GM21723 (cell line): ENCODE measurements at regions not wholly inside any gene's neighbourhood (a gene's known extent, or its start where the extent isn't known, plus 50 kb on each side); places are given as distances from the start of the nearest gene placed in this dataset.

ENCODE experiments used
- ATAC-seq: cut with Tn5 transposase; IDR thresholded peaks from one replicate; pipeline ENCODE4 v1.9.1; 2021; ENCODE audit warnings: mild to moderate bottlenecking, moderate library complexity; ENCODE audit not compliant: unreplicated experiment

DNA sequence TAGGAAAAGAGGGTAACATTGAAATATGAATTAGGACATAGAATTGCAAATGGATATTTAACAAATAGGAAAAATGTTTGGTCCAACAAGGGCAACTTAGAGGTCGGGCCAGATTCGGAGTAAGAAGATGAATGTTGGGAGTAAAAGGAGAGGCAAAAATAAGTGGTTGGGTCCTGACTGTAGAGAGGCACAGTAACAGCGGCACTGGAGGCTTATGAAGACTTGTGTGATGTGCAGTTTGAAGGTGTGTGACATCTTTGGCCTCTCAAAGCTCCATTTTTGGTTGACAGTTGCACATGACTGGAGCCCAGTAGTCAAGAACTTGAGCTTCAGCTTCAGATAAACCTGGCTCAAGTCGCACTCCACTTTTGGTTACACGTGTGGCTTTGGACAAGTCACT lies 109.9 kb upstream of the PAXBP1 start:
- no peak for ATAC-seq

DNA sequence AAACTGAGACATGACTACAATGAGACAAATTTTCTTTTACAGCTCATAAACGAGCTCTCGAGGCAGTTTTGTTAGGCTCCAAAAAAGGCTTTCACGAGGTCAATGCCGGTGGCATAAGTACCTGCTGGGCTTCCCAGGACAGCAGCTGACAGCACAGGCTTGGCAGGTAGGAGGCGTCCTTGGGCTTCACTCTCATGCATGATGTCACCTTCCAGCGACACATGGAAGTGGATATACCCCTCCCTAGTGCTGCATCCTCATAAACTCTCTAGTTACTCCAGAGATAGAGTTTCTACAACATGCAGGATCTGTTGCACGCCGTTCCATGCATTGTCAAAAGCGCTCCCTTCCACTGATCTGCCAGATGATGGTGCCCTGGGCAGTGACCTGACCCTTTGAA lies 112.5 kb upstream of the PAXBP1 start:
- ATAC-seq = no peak

DNA sequence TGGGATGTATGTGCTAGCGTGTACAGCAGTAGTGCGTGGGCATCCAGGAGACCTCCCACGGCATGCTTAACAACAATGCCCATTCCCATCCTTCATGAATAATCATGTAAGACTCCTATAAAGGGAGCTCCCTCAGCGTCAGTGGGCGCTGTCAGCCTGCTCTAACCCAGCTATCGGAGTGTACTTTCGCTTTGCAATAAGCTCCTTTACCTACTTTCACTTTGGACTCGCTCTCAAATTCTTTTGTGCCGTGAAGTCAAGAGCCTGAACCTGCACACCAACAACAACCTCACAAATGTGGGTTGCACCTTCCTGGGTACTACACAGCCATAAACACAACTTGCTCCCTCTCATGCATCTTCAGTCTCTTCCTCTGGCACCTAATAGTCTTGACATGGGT lies 114.8 kb upstream of the PAXBP1 start:
- no peak for ATAC-seq

DNA sequence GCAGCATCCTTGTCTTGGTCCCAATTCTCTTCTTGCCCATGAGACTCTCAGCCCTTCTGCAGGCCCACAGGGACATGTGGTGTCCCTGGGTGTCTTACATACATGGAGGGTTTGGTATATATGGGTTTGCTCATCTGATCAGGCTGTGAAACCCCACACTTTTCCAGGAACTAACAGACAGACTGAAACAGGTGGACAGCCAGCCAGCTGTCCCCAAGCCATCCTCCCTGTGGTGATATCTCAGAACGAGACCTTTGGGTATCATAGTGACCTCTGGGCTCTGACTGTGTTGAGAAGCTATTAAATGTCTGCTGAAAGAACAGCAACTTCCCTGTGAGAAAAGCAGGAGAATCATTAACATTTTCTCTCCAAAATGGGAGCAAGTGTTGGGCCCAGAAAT lies 115.5 kb upstream of the PAXBP1 start:
- ATAC-seq = no peak

DNA sequence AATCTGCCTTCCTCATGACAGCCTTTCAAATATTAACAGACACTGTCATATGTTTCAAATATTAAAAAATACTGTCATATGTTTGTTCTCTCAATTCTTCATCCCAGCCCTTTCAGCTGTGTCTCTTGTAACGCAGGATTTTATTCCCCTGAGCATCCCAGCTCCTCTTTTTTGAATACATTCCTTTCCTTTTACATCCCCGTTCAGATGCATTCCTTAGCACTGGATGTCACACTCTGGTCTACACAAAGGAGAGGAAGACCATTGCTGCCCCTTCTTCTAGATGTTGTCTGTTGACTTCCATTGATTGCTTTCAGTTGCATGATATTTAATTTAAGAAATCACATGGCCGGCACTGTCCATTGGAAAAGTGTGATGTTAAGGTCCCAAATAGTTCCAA lies 117.4 kb upstream of the PAXBP1 start:
- ATAC-seq = no peak

DNA sequence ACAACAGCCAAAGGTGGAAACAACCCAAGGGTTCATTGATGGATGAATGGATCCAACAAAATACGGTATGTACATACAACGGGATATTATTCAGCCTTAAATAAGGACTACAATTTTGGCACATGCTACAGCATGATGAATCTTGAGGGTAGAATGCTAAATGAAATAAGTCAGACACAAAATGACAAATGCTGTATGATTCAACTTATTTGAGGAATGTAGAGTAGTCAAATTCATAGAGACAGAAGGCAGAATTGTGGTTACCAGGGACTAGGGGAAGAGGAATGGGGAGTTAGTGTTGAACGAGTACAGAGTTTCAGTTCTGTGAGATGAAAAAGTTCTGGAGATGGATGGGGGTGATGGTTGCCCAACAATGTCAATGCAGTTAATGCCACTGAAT lies 118.0 kb upstream of the PAXBP1 start:
- ATAC-seq = no peak

DNA sequence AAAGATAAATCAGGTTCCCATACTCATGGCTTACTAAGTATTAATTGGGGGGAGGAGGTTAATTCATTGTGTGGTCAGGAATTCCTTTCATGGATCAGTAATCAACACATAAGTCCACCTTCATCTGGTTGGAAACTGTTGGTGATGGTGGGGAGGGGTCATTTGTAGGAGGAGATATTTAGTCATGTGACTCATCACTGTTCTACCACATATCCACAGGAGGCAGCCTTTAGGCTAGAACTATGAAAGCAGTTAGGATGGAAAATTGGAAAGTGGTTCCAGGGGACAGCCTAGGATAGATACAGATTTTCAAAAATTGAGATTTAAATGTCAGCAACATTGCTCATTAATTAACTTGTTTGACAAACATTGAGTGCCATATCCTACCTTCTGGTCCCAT lies 122.8 kb upstream of the PAXBP1 start:
- ATAC-seq = no peak

DNA sequence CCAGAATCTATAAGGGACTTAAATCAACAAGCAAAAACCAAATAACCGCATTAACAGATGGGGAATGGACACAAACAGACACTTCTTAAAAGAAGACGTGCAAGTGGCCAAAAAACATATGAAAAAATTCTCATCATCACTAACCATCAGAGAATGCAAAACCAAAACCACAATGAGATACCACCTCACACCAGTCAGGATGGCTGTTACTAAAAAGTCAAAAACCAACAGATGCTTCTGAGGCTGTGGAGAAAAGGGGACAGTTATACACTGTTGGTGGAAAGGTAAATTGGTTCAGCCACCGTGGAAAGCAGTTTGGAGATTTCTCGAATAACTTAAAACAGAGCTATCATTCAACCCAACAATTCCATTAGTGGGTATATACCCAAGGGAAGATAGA lies 124.9 kb upstream of the OLIG2 start:
- ATAC-seq = no peak

DNA sequence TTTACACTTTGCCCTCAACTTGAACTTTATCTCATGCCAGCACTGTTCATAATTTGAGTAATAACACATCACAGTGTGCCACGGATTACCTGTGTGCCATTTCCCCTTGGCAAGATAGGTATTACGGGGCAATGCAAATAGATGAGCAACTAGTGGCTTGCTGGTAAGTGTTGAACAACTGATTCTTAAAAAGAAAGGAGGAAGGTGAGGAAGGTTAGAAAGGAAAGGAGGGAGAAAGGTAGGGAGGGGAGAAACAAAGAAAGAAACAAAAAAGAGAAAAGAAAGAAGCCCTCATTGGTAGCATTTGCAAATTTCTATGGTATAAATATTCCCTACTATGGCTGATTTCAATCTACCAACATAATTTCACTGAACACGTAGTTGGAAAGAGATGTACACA lies 118.2 kb upstream of the OLIG2 start:
- ATAC-seq = no peak

DNA sequence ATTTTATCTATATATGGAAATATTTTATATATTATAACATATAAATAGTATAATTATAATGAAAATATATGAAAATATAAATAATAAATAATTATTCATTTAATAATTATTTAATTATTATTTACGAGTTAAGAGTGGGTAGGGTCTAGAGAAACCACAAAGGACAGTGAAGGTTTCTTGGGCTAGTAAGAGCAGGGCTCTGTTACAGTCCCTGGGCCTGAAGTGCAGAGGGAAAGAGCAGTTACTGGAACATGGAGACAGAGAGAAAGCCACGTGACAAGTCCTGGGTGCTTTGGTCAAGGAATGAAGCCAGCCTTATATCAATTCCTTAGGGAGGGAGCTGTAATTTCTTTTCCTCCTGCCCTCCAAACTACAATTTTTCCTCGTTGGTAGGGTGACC lies 117.2 kb upstream of the OLIG2 start:
- no peak for ATAC-seq

DNA sequence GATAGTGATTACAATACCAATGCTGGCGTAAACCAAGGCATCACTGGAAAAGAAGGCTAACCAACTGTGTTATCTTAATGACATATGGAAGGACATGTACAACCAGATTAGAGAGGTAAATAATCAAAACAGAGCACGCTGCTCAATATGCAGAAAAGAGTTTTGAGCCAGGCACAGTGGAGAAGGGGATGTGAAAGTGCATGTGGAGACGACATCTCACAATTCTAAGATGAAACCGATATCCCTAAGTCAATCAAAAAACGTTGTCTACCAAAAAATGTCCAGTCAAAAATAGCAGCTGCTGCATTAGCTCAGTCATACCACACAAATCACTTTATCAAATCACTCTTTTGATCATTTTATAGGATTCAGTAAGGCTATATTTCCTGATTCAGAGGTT lies 116.3 kb upstream of the OLIG2 start:
- no peak for ATAC-seq

DNA sequence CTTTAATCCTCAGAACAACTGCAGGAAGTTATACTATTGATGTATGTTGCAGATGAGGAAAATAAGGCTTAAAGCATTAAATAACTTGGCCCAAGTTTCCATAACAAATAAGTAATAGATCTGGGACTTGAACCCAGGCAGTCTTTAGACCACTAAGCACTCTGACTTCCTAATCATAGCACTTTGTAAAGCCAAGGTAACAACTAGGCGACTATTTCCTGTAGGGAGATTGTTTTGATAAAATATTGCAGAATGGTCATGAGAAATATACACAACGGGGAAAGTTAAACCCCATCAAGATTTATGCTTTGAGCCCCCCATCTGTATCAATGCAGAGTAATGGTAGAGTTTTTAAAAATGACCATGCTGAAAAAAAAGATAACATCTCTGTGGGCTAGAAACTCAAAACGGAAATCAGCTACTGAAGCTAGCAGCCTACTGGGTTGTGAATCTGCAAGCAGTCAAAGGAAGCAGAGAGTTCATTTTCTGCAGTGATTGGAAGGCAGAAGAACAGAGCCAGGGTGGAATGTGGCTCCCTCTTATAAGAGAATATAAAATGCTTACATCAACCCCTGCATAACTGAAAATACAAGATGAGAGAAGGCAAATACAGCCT lies 111.2 kb upstream of the OLIG2 start:
- no peak for ATAC-seq

DNA sequence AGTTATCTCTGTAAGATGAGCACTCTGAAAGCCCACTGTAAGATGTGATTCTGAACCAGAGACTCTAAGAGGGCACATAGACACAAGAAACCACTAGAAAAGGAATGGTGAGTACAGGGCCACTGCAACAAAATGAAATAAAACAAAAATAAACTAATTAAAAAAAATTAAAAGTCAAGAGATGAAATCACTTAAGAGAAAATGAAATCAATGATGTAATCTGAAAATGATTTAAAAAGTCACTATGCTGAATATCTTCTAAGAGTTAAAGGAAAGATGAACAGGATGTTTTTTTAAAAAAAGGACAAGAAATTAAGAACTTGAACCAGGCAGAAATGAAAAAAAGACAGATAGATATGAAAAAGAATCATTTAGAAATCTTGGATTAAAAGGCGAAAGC lies 110.6 kb upstream of the OLIG2 start:
- ATAC-seq = no peak

DNA sequence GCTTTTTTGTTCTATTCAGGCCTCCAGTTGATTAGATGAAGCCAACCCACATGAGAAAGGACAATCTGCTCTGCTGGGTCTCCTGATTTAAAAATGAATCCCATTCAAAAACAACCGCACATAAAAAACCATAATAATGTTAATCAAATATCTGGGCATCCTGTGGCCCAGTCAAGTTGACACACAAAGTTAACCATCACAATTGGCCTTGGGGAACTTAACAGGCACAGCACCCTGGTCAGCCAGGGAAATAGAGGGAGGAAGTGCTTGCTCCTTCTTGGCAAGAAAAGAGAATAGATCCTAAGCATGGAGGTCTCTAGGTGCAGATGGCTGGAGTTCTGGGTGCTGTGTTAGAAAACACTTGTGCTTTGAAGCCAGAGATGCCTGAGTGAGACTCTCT lies 109.6 kb upstream of the OLIG2 start:
- no peak for ATAC-seq

DNA sequence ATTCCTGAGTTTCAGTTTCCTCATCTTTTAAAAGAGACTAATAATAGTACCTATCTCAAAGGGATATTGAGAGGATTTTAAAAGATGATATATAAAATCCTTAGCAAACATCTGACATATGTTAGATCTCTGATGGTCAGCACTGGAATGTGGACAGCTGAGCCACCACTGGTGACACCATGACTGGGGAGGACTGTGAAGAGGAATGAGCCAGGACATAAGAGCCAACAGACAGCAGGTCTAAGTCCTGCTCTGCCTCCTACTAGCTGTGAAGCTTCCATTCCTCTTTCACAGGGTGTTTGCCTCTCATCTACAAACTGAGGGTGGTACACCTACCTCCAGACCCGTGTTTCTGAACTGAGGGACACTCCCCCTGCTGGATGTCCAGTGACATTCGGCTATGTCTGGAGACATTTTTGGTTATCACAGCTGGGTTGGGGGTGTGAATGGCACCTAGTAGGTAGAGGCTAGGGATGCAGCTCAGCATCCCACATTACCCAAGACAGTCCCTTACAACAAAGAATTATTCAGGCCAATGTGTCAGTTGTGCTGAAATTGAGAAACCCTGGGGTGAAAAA lies 109.1 kb upstream of the OLIG2 start:
- no peak for ATAC-seq

DNA sequence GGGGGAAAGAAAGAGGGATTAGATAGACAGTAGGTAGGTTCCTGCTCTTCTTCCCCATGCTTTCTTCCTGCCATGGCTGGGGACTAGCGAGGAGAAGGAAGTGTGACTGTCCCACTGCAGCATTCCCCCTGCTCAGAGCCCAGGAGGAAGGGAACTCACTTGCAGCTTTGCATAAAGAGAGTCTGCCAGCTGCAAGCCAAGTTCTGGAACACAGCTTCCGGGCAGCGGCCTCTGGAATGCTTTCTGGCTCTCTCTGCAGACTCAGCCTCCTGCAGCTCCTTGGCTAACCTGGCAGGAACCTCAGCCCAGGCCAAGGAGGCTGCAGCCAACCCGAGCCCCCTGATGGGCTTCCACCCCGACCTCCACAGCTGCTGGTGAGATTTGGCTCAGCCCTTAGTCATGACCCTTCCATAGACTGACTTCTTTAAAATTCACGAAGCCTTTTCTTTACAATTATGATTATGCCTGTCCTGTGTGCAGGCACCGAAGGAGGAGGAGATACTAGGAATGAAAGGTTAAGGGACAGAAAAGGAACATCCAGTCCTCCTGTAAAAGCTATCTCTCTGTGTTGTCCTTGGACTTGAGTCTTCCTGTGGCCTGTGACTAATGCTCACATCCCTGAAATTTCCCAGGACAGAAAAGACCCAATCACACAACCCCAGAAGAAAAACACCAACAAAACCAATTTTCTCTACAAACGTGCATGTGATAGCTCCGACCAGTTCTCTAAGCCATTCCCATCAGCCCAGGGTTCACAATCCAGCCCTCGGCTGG lies 108.2 kb upstream of the OLIG2 start:
- no peak for ATAC-seq

DNA sequence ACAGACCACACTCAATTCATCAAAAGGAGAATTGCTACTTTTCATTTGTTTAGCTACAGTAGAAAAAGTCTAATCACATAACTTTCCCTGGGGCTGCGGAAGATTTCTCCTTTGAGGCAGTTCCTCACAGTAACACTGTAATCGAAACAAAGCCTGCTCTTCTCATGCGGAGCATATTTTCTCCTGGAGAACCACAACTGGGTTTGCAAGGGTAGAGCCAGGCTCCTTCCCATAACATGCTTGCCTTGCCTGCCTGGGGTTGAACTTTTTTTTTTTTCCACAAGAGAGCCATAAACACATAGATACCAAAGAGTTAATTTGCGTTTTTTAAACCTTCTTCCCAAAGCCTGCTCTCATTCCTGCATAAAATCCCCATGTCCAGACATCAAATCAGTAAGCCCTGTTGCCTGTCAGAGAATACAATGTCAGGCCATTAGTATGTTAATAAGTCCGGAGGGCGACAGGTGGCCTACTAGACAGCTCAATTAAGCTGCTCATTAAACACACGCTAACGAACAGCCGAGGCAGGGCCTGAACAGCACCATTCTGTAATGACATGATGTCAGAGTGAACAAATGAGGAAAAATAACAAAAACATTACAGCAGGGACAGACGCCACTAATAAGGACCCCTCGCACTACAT lies 107.1 kb upstream of the OLIG2 start:
- ATAC-seq = no peak

DNA sequence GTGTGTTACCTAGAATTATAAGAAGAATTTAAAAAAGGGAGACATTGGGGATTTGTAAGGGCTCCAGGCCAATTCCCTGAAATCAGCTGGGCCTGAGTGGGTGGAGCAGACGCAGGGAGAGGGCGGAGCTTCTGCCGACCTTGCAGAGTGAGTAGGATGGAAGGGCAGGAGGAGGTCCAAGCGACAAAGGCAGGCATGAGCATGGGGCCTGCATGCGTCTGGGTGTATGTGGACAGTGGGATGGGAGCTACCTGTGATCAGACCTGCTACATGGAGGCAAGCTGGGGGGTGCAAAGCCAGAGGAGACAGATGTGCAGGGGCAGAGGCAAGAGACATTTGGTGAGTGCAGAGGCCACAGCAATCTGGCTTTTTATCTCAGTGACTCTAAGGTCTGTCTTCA lies 105.3 kb upstream of the OLIG2 start:
- ATAC-seq = no peak

DNA sequence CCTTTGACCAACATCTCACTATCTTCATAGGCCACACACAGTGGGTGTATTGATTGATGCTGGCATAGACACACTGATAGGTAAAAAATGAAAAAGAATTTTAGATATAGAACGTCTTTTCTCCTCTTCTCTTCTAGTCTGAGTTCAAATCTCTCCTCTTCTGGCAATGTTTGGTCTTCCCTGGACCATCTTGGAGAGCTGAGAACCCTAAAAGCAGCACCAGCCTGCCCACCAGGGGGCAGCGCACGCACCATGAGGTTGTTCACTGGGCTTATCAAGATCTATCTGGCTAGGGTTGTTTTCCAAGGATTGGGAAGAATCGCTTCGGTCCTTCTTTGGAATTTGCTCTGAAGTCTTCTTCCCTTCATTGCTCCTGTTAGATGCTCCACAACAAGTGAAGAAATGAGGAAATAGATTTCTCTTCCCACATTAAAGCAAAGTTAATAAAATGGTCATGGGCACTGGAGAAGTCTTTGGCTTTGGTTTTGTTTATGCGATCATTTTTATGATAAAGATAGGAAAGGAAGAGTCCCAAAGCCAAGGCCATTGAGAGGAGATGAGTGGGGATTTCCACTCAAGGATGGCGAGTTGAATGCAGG lies 104.0 kb upstream of the OLIG2 start:
- ATAC-seq = no peak

DNA sequence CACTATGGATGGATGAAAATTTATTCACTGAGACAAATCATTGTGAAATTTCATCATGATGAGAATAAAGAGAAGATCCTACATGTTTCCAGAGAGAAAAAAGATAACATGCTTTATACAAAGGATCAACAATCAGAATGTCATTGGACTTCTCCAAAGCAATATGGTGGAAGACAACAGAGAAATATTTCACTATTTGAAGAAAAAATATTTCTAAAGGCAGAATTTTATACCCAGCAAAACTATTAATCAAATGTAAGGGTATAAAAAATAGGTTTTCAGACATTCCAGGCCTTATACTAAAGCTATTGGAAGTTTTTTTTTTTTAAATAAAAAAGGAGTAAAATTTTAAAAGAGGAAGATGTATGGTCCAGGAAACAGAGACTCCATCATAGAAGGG lies 100.6 kb upstream of the OLIG2 start:
- ATAC-seq = no peak

DNA sequence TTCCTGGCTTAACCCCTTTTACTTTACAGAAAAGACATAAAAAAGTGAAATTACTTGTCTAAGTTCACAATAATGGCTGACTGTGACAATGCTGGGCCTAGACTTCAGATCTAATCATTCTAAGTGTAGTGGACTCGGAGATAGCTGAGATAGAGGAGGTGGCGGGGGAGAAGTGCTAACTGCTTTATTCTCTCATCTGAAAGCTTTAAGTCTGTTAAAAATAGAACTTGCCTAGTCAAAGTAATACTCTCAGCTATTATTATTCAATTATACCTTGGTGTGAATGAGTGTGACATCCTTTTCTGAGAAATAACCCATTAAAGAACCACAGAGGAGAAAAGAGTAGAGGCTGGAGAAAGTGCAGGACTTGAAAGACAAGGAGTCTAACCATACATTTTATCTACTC lies 96.1 kb upstream of the OLIG2 start:
- ATAC-seq = peak; percentile 64

DNA sequence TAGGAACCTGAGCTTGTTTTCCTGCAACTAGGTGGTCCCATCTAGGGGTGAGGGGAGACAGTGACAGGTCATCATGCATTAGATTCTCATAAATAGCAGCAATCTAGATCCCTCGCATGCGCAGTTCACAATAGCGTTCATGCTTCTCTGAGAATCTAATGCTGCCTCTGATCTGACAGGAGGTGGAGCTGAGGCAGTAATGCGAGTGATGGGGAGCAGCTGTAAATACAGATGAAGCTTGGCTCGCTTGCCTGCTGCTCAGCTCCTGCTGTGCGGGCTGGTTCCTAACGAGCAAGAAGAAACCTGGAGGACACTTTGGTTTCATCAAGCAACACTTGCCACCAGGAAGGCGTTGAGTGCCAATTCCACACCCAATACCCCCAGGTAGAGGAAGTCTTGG lies 95.1 kb upstream of the OLIG2 start:
- no peak for ATAC-seq
